ENCODE measurements at regions not wholly inside any gene's neighbourhood (a gene's known extent, or its start where the extent isn't known, plus 50 kb on each side); places are given as distances from the start of the nearest gene placed in this dataset.

GRCh38 chr2:54058449-54058848 lies 57.0 kb upstream of the ACYP2 start:
- H3K27ac ChIP-seq = no peak overlapping the region
- no peaks in the 10 kb centered on the region for H3K9me3 ChIP-seq (ENCODE audit: severe bottlenecking)
- TF ChIP-seq CTCF (IDR thresholded peaks at IDR 0.05; ENCODE audit: low read depth, low read length) = no peak
- no peaks in the 10 kb centered on the region for H3K36me3 ChIP-seq
- no peak for DNase-seq
- H3K27me3 ChIP-seq (ENCODE audit: insufficient read depth, low read depth, severe bottlenecking) = no peaks in the 10 kb centered on the region
- no peak overlapping the region for H3K4me3 ChIP-seq (ENCODE audit: low read depth, low read length)

GRCh38 chr2:54054774-54055173 lies 60.6 kb upstream of the ACYP2 start:
- no peak for TF ChIP-seq CTCF (IDR thresholded peaks at IDR 0.05; ENCODE audit: low read depth, low read length)
- Histone ChIP-seq H3K27me3 (ENCODE audit: insufficient read depth, low read depth, severe bottlenecking) (no peaks in the 10 kb centered on the region), H3K27ac (no peak overlapping the region), H3K4me3 (ENCODE audit: low read depth, low read length) (no peak overlapping the region), H3K9me3 (ENCODE audit: severe bottlenecking) (no peaks in the 10 kb centered on the region), H3K36me3 (no peaks in the 10 kb centered on the region)
- no peak for DNase-seq

- no peak for TF ChIP-seq CTCF (IDR thresholded peaks at IDR 0.05; ENCODE audit: low read depth, low read length)
- Histone ChIP-seq H3K36me3 (no peaks in the 10 kb centered on the region), H3K4me3 (ENCODE audit: low read depth, low read length) (no peak overlapping the region), H3K27ac (no peak overlapping the region), H3K27me3 (ENCODE audit: insufficient read depth, low read depth, severe bottlenecking) (no peaks in the 10 kb centered on the region), H3K9me3 (ENCODE audit: severe bottlenecking) (no peaks in the 10 kb centered on the region)
- no peak for DNase-seq
Observed at GRCh38 chr2:54054271-54054670, 61.1 kb upstream of the ACYP2 start.

GRCh38 chr2:54053830-54054229 lies 61.6 kb upstream of the ACYP2 start:
- no peak for TF ChIP-seq CTCF (IDR thresholded peaks at IDR 0.05; ENCODE audit: low read depth, low read length)
- Histone ChIP-seq H3K36me3 (no peaks in the 10 kb centered on the region), H3K27ac (no peak overlapping the region), H3K27me3 (ENCODE audit: insufficient read depth, low read depth, severe bottlenecking) (no peaks in the 10 kb centered on the region), H3K4me3 (ENCODE audit: low read depth, low read length) (no peak overlapping the region), H3K9me3 (ENCODE audit: severe bottlenecking) (no peaks in the 10 kb centered on the region)
- no peak for DNase-seq

GRCh38 chr2:54052825-54053718 lies 62.3 kb upstream of the ACYP2 start:
- Histone ChIP-seq H3K27me3 (ENCODE audit: insufficient read depth, low read depth, severe bottlenecking) (no peaks in the 10 kb centered on the region), H3K36me3 (no peaks in the 10 kb centered on the region), H3K9me3 (ENCODE audit: severe bottlenecking) (no peaks in the 10 kb centered on the region), H3K4me3 (ENCODE audit: low read depth, low read length) (no peak overlapping the region), H3K27ac (no peak overlapping the region)
- no peak for DNase-seq
- peak; percentile 34; the same call in 1 of the 2 replicates for TF ChIP-seq CTCF (IDR thresholded peaks at IDR 0.05; ENCODE audit: low read depth, low read length)
